Keratinocyte (primary cell): ENCODE measurements at regions not wholly inside any gene's neighbourhood (a gene's known extent, or its start where the extent isn't known, plus 50 kb on each side); places are given as distances from the start of the nearest gene placed in this dataset.

Experiments used
- DNase-seq: peaks from one replicate; pipeline ENCODE4 v3.0.0-alpha.2; 2011; ENCODE audit warnings: low read depth, missing footprints, low spot score
- FAIRE-seq: peaks from 2 replicates; lab custom pipeline; 2011; peaks lifted over from hg19 to GRCh38; lab: Jason Lieb, UNC
- H2AFZ ChIP-seq: 2 replicates; pipeline ENCODE4 v1.6.0; 2012; ENCODE audit warnings: low read length, control low read depth, inconsistent platforms; ENCODE audit not compliant: control insufficient read depth
- H3K27ac ChIP-seq: 2 replicates; pipeline ENCODE4 v1.5.1; 2011; ENCODE audit warnings: low read length; ENCODE audit not compliant: control insufficient read depth, insufficient read depth
- H3K27me3 ChIP-seq: 3 replicates; pipeline ENCODE4 v1.6.0; 2011; ENCODE audit warnings: low read length; ENCODE audit not compliant: control insufficient read depth, insufficient read depth; ENCODE audit errors: extremely low read depth
- H3K36me3 ChIP-seq, 2 experiments: 2 replicates in 1 of 2; 3 replicates in 1 of 2; pipeline ENCODE4 v1.5.1; 2011; ENCODE audit warnings: low read length in 2 of 2, mild to moderate bottlenecking in 1 of 2; ENCODE audit not compliant: control insufficient read depth in 2 of 2, insufficient read depth in 2 of 2; ENCODE audit errors: extremely low read depth in 1 of 2
- H3K4me1 ChIP-seq: 3 replicates; pipeline ENCODE4 v1.5.1; 2011; ENCODE audit warnings: low read length; ENCODE audit not compliant: control insufficient read depth, insufficient read depth; ENCODE audit errors: extremely low read depth
- H3K4me2 ChIP-seq: 3 replicates; pipeline ENCODE4 v1.6.0; 2011; ENCODE audit warnings: low read depth, low read length; ENCODE audit not compliant: control insufficient read depth, insufficient read depth; ENCODE audit errors: extremely low read depth
- H3K4me3 ChIP-seq, 3 experiments: fragments of 200-600 bp in 1 of 3; sonication (generic) in 1 of 3; 2 replicates in 2 of 3; 3 replicates in 1 of 3; pipeline ENCODE4 v1.5.1; 2011 to 2016; ENCODE audit warnings: low read length in 3 of 3, mild to moderate bottlenecking in 3 of 3, control low read depth in 2 of 3, inconsistent platforms in 1 of 3, low read depth in 1 of 3, mixed read lengths in 1 of 3, mixed run types in 1 of 3, moderate library complexity in 1 of 3; ENCODE audit not compliant: control insufficient read depth in 2 of 3, insufficient read depth in 2 of 3; ENCODE audit errors: extremely low read depth in 1 of 3
- H3K79me2 ChIP-seq: 2 replicates; pipeline ENCODE4 v1.6.0; 2012; ENCODE audit warnings: low read length; ENCODE audit not compliant: control insufficient read depth, insufficient read depth
- H3K9ac ChIP-seq: 3 replicates; pipeline ENCODE4 v1.6.0; 2011; ENCODE audit warnings: low read length; ENCODE audit not compliant: control insufficient read depth, insufficient read depth; ENCODE audit errors: extremely low read depth
- H3K9me1 ChIP-seq: 3 replicates; pipeline ENCODE4 v1.6.0; 2011; ENCODE audit warnings: low read length; ENCODE audit not compliant: control insufficient read depth, insufficient read depth; ENCODE audit errors: extremely low read depth
- H3K9me3 ChIP-seq: 2 replicates; pipeline ENCODE4 v1.5.1; 2012; ENCODE audit warnings: low read depth, low read length; ENCODE audit not compliant: control insufficient read depth
- H4K20me1 ChIP-seq: 3 replicates; pipeline ENCODE4 v1.6.0; 2011; ENCODE audit warnings: low read length; ENCODE audit not compliant: control insufficient read depth, insufficient read depth; ENCODE audit errors: extremely low read depth
- EZH2 ChIP-seq: IDR thresholded peaks from one replicate; pipeline ENCODE4 v1.6.1; 2012; ENCODE audit warnings: inconsistent platforms, mild to moderate bottlenecking, low read length, moderate library complexity
- dilution Hi-C: fragments of 300-500 bp; cut with MboI; formaldehyde crosslinking; loops from one replicate; pipeline ENCODE4 v1.7.0; 2020; ENCODE audit warnings: low sequenced_read_pairs; ENCODE audit not compliant: extremely low pct_ligation_motif_present
- TF ChIP-seq, protein P1 (sequence below), 3 experiments: IDR thresholded peaks in 1 of 3; conservative IDR thresholded peaks in 1 of 3; optimal IDR thresholded peaks in 1 of 3; 2 replicates in 2 of 3; 3 replicates in 1 of 3; pipeline versions ENCODE3 to v1.5.1; 2011; ENCODE audit warnings: low read length in 3 of 3, mild to moderate bottlenecking in 3 of 3, moderate library complexity in 2 of 3, control low read depth in 1 of 3, inconsistent platforms in 1 of 3; ENCODE audit not compliant: insufficient read depth in 2 of 3; ENCODE audit errors: extremely low read depth in 1 of 3

DNA sequence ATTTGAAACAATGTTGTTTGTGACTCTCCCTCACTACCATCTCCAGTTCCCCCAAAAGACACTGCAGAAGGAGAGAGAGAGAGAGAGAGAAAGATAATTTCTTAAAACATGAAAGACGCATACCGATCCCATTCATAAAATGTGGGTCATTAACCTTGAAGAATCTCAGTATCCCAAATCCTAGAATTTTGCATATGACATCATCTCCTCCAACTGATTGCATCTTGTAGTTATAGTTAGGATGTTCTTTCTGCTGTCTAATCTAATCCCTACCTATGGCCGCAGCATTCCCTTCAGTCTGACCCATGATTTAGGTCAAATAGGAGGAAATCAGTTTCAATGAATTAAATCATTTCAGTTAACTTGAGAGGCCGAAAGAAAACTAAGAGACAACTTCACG, 142.4 kb upstream of the ETS2 start:
- dilution Hi-C loops = no loop called here
- FAIRE-seq = no peak
- no peaks in the 10 kb centered on the region for H4K20me1 ChIP-seq
- no peak overlapping the region for H3K4me3 ChIP-seq
- H3K9ac ChIP-seq = no peak overlapping the region
- DNase-seq = no peak
- H3K9me3 ChIP-seq = no peaks in the 10 kb centered on the region
- H3K27me3 ChIP-seq = peaks cover 50% of the 10 kb centered on the region
- H3K4me2 ChIP-seq = no peak overlapping the region
- peaks cover 4% of the 10 kb centered on the region for H3K4me1 ChIP-seq
- TF ChIP-seq EZH2 = no peak
- TF ChIP-seq, protein P1, sequence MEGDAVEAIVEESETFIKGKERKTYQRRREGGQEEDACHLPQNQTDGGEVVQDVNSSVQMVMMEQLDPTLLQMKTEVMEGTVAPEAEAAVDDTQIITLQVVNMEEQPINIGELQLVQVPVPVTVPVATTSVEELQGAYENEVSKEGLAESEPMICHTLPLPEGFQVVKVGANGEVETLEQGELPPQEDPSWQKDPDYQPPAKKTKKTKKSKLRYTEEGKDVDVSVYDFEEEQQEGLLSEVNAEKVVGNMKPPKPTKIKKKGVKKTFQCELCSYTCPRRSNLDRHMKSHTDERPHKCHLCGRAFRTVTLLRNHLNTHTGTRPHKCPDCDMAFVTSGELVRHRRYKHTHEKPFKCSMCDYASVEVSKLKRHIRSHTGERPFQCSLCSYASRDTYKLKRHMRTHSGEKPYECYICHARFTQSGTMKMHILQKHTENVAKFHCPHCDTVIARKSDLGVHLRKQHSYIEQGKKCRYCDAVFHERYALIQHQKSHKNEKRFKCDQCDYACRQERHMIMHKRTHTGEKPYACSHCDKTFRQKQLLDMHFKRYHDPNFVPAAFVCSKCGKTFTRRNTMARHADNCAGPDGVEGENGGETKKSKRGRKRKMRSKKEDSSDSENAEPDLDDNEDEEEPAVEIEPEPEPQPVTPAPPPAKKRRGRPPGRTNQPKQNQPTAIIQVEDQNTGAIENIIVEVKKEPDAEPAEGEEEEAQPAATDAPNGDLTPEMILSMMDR (optimal IDR thresholded peaks at IDR 0.05 in 1 of 3, IDR thresholded peaks at IDR 0.05 in 1 of 3, conservative IDR thresholded peaks at IDR 0.05 in 1 of 3; ENCODE audit: extremely low read depth in 1 of 3, insufficient read depth in 2 of 3, low read length in 3 of 3) = no peak
- no peak overlapping the region for H3K27ac ChIP-seq
- H3K79me2 ChIP-seq = no peaks in the 10 kb centered on the region
- H3K9me1 ChIP-seq = no peaks in the 10 kb centered on the region
- no peaks in the 10 kb centered on the region for H3K36me3 ChIP-seq
- H2AFZ ChIP-seq = no peak overlapping the region

DNA sequence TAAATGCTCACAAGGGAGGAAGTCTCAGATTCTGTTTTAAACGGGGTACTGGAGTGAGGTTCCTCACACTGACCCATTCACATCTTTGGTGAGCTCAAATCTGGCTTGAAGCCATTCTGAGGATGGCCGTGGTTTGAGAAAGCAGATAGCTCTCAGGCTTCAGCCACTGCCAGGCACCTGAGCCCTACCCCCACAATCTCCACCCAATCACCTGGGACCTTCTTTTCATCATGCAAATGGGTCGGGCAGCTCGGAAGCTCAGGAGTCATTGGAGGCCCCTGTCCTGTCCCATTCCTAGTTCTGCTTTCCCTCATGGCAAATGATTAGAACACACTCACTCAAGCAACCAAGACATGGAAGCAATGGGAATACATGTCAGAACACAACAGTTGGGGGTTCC, 141.4 kb upstream of the ETS2 start:
- no peak overlapping the region for H2AFZ ChIP-seq
- FAIRE-seq = no peak
- H3K36me3 ChIP-seq = no peaks in the 10 kb centered on the region
- no peak for DNase-seq
- TF ChIP-seq EZH2 = no peak
- TF ChIP-seq, protein P1 (optimal IDR thresholded peaks at IDR 0.05 in 1 of 3, IDR thresholded peaks at IDR 0.05 in 1 of 3, conservative IDR thresholded peaks at IDR 0.05 in 1 of 3; ENCODE audit: extremely low read depth in 1 of 3, insufficient read depth in 2 of 3, low read length in 3 of 3) = no peak
- H3K9ac ChIP-seq = no peak overlapping the region
- H3K79me2 ChIP-seq = no peaks in the 10 kb centered on the region
- H3K9me3 ChIP-seq = no peaks in the 10 kb centered on the region
- dilution Hi-C loops = no loop called here
- H4K20me1 ChIP-seq = no peaks in the 10 kb centered on the region
- H3K4me2 ChIP-seq = no peak overlapping the region
- H3K4me3 ChIP-seq = no peak overlapping the region
- H3K27me3 ChIP-seq = peaks cover 46% of the 10 kb centered on the region
- H3K9me1 ChIP-seq = no peaks in the 10 kb centered on the region
- H3K27ac ChIP-seq = no peak overlapping the region
- H3K4me1 ChIP-seq = peaks cover 4% of the 10 kb centered on the region
